Transverse colon (tissue), 4 donors: ENCODE measurements at regions not wholly inside any gene's neighbourhood (a gene's known extent, or its start where the extent isn't known, plus 50 kb on each side); places are given as distances from the start of the nearest gene placed in this dataset.

Experiments
- CTCF ChIP-seq, 5 experiments: fragments of 200-600 bp in 3 of 5; fragments of 450-650 bp in 2 of 5; sonication (generic) in 3 of 5; IDR thresholded peaks; 1 replicate in 2 of 5; 2 replicates in 3 of 5; pipeline ENCODE4 v1.5.1; 2016 to 2017; ENCODE audit warnings: antibody characterized with exemption in 5 of 5, inconsistent platforms in 3 of 5, mild to moderate bottlenecking in 2 of 5, moderate library complexity in 1 of 5
- POLR2AphosphoS5 ChIP-seq, 3 donors: sonication (generic); formaldehyde crosslinking; IDR thresholded peaks; one replicate each; pipeline ENCODE4 v1.6.1; 2016; ENCODE audit warnings: antibody characterized with exemption in 3 of 3

GRCh38 chr2:198326431-198326830, 522.0 kb downstream of the PLCL1 start:
- TF ChIP-seq CTCF (IDR thresholded peaks at IDR 0.05) = no peak
- no peak for TF ChIP-seq POLR2AphosphoS5 (IDR thresholded peaks at IDR 0.05)
